Kidney epithelial cell (primary cell): ENCODE measurements at regions not wholly inside any gene's neighbourhood (a gene's known extent, or its start where the extent isn't known, plus 50 kb on each side); places are given as distances from the start of the nearest gene placed in this dataset.

Experiments
- DNase-seq: peaks from one replicate; pipeline ENCODE4 v3.0.0-alpha.2; 2010; ENCODE audit warnings: low read depth
- H3K27me3 ChIP-seq: 2 replicates; pipeline ENCODE4 v1.6.0; 2011; ENCODE audit warnings: low read length; ENCODE audit not compliant: control insufficient read depth, insufficient read depth
- H3K36me3 ChIP-seq: 2 replicates; pipeline ENCODE4 v1.5.1; 2011; ENCODE audit warnings: low read length; ENCODE audit not compliant: control insufficient read depth, insufficient read depth
- H3K4me3 ChIP-seq: 2 replicates; pipeline ENCODE4 v1.5.1; 2011; ENCODE audit warnings: low read depth, mild to moderate bottlenecking, control low read depth, low read length
- TF ChIP-seq, protein P1 (sequence below): IDR thresholded peaks from 2 replicates; pipeline ENCODE4 v1.5.1; 2011; ENCODE audit warnings: mild to moderate bottlenecking, moderate library complexity, low read length, control low read depth, inconsistent platforms; ENCODE audit not compliant: insufficient read depth, poor library complexity, severe bottlenecking

DNA sequence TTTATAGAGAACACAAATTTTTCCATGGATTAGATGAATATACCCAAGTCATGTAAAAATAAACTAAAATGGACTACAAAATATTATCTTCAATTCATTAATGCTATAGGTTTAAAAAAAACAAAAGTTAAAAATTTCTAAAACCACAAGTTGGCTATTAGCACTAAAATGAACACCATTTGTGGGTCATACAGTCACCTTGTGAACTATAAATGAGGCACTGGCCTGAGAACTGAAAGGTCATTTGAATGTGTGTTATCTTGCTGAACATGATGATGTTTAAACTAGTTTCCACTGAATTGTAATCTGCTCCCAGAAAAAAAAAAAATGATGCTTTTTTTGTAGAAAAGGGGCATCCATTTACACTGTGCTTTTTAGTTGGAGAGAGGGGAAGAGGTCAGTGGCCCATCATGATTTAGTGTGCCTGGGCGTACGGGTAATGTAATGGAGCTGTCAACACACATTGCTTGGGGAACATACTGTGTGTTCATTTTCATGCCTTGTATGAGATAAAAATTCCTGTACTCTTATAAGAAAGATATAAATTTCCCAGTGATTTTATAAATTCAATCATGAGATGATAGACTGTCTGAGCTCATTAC lies 96.6 kb upstream of the FKBP1C start:
- H3K27me3 ChIP-seq: no peaks in the 10 kb centered on the region
- H3K36me3 ChIP-seq: no peaks in the 10 kb centered on the region
- no peak for DNase-seq
- no peak overlapping the region for H3K4me3 ChIP-seq
- TF ChIP-seq, protein P1, sequence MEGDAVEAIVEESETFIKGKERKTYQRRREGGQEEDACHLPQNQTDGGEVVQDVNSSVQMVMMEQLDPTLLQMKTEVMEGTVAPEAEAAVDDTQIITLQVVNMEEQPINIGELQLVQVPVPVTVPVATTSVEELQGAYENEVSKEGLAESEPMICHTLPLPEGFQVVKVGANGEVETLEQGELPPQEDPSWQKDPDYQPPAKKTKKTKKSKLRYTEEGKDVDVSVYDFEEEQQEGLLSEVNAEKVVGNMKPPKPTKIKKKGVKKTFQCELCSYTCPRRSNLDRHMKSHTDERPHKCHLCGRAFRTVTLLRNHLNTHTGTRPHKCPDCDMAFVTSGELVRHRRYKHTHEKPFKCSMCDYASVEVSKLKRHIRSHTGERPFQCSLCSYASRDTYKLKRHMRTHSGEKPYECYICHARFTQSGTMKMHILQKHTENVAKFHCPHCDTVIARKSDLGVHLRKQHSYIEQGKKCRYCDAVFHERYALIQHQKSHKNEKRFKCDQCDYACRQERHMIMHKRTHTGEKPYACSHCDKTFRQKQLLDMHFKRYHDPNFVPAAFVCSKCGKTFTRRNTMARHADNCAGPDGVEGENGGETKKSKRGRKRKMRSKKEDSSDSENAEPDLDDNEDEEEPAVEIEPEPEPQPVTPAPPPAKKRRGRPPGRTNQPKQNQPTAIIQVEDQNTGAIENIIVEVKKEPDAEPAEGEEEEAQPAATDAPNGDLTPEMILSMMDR: no peak

DNA sequence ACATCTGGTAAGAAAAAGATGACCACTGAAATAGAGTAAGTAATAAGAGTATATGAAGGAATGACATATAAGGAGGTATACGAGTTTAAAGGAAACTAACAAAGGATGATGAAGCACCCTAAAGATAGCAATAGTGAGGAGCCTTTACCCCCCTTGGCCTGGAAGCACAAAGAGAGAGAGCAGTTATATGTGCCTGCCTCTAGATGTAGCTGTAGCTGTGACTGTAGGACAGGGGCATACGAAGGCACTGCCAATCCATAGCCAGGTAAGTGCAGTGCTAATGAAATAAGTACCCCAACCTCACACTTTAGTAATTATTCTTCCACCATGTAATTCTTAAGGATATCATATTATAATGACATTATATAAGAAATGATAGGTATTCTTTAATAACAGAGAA lies 90.1 kb upstream of the FKBP1C start:
- Histone ChIP-seq H3K27me3 (no peaks in the 10 kb centered on the region), H3K4me3 (no peak overlapping the region), H3K36me3 (no peaks in the 10 kb centered on the region)
- no peak for DNase-seq
- TF ChIP-seq, protein P1: peak; percentile 11

DNA sequence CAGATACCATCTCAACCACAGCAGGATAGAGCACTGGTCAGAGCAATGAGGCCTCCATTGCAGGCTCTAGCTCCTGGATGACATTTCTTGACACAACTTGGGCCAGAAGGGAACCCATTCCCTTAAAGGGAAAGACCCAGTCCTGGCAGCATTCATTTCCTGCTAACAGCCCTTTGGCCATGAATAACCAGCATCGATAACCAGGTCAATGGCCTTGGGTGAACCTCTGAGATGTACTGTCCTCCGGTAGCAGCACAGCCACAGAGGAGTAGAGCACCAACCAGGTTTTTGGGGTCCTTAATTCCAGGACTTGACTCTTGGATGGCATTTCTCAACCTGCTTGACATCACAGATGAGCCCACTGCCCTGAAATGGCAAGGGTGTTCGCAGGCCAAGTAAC lies 71.2 kb upstream of the FKBP1C start:
- no peak for DNase-seq
- Histone ChIP-seq H3K36me3 (no peaks in the 10 kb centered on the region), H3K4me3 (no peak overlapping the region), H3K27me3 (no peaks in the 10 kb centered on the region)
- TF ChIP-seq, protein P1: no peak

DNA sequence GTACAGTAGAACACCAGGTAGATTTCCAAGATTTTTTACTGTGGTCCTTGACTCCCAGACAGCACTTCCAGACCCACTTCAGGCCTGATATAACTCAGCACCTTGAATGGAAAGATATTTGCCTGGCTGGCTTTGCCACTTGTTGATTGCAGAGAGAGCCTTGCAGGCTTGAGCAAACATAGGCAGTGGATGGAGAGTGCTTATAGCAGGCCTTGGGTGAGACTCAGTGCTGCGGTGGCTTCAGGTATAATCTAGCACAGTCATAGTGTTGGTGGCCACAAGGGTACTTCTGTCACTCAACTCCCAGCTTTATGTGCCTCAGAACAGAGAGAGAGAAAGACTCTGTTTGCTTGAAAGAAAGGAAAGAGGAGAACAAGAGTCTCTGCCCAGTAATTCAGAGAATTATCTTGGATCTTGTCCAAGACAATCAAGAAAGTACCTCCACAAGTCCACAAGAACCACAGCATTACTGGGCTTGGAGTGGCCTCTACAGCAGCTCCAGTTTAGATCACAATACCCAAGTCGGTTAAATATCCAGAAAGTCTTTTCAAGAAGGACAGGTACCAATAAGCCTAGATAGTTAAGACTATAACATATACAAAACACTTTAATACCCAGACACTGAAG lies 70.5 kb upstream of the FKBP1C start:
- H3K4me3 ChIP-seq: no peak overlapping the region
- H3K27me3 ChIP-seq: no peaks in the 10 kb centered on the region
- H3K36me3 ChIP-seq: no peaks in the 10 kb centered on the region
- TF ChIP-seq, protein P1: no peak
- DNase-seq: no peak

DNA sequence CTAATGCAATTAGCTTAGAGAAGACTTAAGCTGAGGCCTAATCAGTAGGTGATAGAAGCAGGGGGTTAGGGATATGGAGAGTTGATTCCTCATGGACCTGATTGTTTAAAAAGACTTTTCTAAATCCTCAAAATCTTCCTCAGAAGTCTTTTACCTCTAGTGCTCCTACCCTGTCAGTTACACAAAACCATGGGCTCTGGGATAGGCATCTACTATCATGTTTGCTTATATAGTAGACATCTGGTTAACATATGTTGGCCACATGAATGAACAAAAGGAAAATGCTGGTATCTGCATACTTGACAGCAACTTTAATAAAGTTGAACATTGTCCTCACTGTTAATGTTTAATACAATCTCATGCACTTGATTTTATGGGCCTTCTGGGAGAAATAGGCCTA lies 61.5 kb upstream of the FKBP1C start:
- no peaks in the 10 kb centered on the region for H3K27me3 ChIP-seq
- H3K4me3 ChIP-seq: no peak overlapping the region
- TF ChIP-seq, protein P1: no peak
- no peak for DNase-seq
- H3K36me3 ChIP-seq: no peaks in the 10 kb centered on the region

DNA sequence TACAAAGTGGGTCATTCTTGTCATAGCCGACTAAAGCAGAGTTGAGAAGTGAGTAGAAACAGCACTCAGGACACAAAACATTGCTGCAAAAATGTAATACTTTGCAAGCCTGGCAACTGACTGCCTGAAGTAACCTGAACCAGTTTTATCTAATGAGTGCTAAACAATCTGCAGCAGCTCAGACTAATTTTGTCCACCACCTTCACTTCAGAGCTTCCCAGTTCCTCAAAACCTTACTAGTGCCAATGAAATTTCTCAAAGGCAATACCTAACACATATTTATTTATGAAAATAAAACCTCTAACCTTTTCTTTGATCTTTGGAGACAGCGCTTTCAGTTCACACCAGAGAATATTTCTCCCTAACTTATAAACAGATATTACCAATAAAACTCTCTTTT lies 56.7 kb upstream of the FKBP1C start:
- DNase-seq: no peak
- H3K4me3 ChIP-seq: no peak overlapping the region
- no peaks in the 10 kb centered on the region for H3K27me3 ChIP-seq
- TF ChIP-seq, protein P1: no peak
- no peaks in the 10 kb centered on the region for H3K36me3 ChIP-seq
